Astrocyte (in vitro differentiated cells and primary cell): ENCODE measurements at regions not wholly inside any gene's neighbourhood (a gene's known extent, or its start where the extent isn't known, plus 50 kb on each side); places are given as distances from the start of the nearest gene placed in this dataset.

ENCODE experiments used
- DNase-seq: peaks from one replicate; pipeline ENCODE4 v3.0.0-alpha.2; 2010; ENCODE audit warnings: low read depth
- FAIRE-seq: peaks from 2 replicates; lab custom pipeline; 2011; peaks lifted over from hg19 to GRCh38; lab: Jason Lieb, UNC
- H2AFZ ChIP-seq: 2 replicates; pipeline ENCODE4 v1.6.0; 2012; ENCODE audit warnings: low read depth, low read length, inconsistent platforms
- H3K27ac ChIP-seq: 2 replicates; pipeline ENCODE4 v1.5.1; 2011; ENCODE audit warnings: low read depth, low read length, inconsistent platforms
- H3K27me3 ChIP-seq: 2 replicates; pipeline ENCODE4 v1.6.0; 2011; ENCODE audit warnings: low read length, inconsistent platforms; ENCODE audit not compliant: insufficient read depth
- H3K36me3 ChIP-seq: 2 replicates; pipeline ENCODE4 v1.5.1; 2011; ENCODE audit warnings: low read length, inconsistent platforms; ENCODE audit not compliant: insufficient read depth
- H3K4me1 ChIP-seq: 2 replicates; pipeline ENCODE4 v1.5.1; 2011; ENCODE audit warnings: low read length, inconsistent platforms; ENCODE audit not compliant: insufficient read depth
- H3K4me2 ChIP-seq: 2 replicates; pipeline ENCODE4 v1.6.0; 2012; ENCODE audit warnings: low read length, inconsistent platforms
- H3K4me3 ChIP-seq: 2 replicates; pipeline ENCODE4 v1.5.1; 2011; ENCODE audit warnings: low read depth, mild to moderate bottlenecking, low read length, inconsistent platforms; ENCODE audit not compliant: insufficient read depth
- H3K79me2 ChIP-seq: 2 replicates; pipeline ENCODE4 v1.6.0; 2012; ENCODE audit warnings: mild to moderate bottlenecking, low read length, inconsistent platforms; ENCODE audit not compliant: insufficient read depth
- H3K9ac ChIP-seq: 2 replicates; pipeline ENCODE4 v1.6.0; 2012; ENCODE audit warnings: mild to moderate bottlenecking, low read length, inconsistent platforms
- H3K9me3 ChIP-seq: 2 replicates; pipeline ENCODE4 v1.5.1; 2012; ENCODE audit warnings: low read depth, mild to moderate bottlenecking, low read length, inconsistent platforms; ENCODE audit not compliant: insufficient read depth
- H4K20me1 ChIP-seq: 2 replicates; pipeline ENCODE4 v1.6.0; 2012; ENCODE audit warnings: low read length, inconsistent platforms; ENCODE audit not compliant: insufficient read depth
- H3K27ac Mint-ChIP-seq: one replicate; pipeline ENCODE4 v1.8.0; 2021; ENCODE audit warnings: mild to moderate bottlenecking, mixed read lengths; ENCODE audit not compliant: unreplicated experiment
- H3K27me3 Mint-ChIP-seq: one replicate; pipeline ENCODE4 v1.8.0; 2021; ENCODE audit warnings: low read depth, mixed read lengths; ENCODE audit not compliant: unreplicated experiment
- H3K36me3 Mint-ChIP-seq: one replicate; pipeline ENCODE4 v1.8.0; 2021; ENCODE audit warnings: low read depth, mixed read lengths; ENCODE audit not compliant: unreplicated experiment
- H3K4me1 Mint-ChIP-seq: one replicate; pipeline ENCODE4 v1.8.0; 2021; ENCODE audit warnings: low read depth, mixed read lengths; ENCODE audit not compliant: unreplicated experiment
- H3K4me3 Mint-ChIP-seq: one replicate; pipeline ENCODE4 v1.8.0; 2021; ENCODE audit warnings: mild to moderate bottlenecking, moderate library complexity, mixed read lengths; ENCODE audit not compliant: unreplicated experiment
- H3K9me3 Mint-ChIP-seq: one replicate; pipeline ENCODE4 v1.8.0; 2021; ENCODE audit warnings: mild to moderate bottlenecking, mixed read lengths; ENCODE audit not compliant: unreplicated experiment
- CTCF ChIP-seq: IDR thresholded peaks from 2 replicates; pipeline ENCODE4 v1.5.1; 2011; ENCODE audit warnings: low read depth, mild to moderate bottlenecking, inconsistent platforms, low read length, moderate library complexity; ENCODE audit not compliant: insufficient read depth
- EZH2 ChIP-seq: IDR thresholded peaks from 2 replicates; pipeline ENCODE4 v1.6.1; 2012; ENCODE audit warnings: mild to moderate bottlenecking, low read length, inconsistent platforms; ENCODE audit not compliant: insufficient read depth

- no peaks in the 10 kb centered on the region for H3K36me3 Mint-ChIP-seq
- Histone ChIP-seq H3K4me3 (no peak overlapping the region), H3K9me3 (no peaks in the 10 kb centered on the region), H3K27me3 (no peaks in the 10 kb centered on the region), H2AFZ (no peak overlapping the region), H3K27ac (no peak overlapping the region), H3K4me1 (no peaks in the 10 kb centered on the region), H3K4me2 (no peak overlapping the region), H3K79me2 (no peaks in the 10 kb centered on the region), H3K9ac (no peak overlapping the region), H4K20me1 (no peaks in the 10 kb centered on the region), H3K36me3 (no peaks in the 10 kb centered on the region)
- DNase-seq (no peak), FAIRE-seq (no peak)
- no peak overlapping the region for H3K27ac Mint-ChIP-seq
- no peaks in the 10 kb centered on the region for H3K9me3 Mint-ChIP-seq
- H3K4me3 Mint-ChIP-seq = no peak overlapping the region
- H3K27me3 Mint-ChIP-seq = no peaks in the 10 kb centered on the region
- H3K4me1 Mint-ChIP-seq = peaks cover 13% of the 10 kb centered on the region
- TF ChIP-seq EZH2 (no peak), CTCF (no peak)
These were observed 664.4 kb downstream of the DSC3 start for GRCh38 chr18:30378097-30378496.

- TF ChIP-seq CTCF = no peak
- no peak for TF ChIP-seq EZH2
- no peaks in the 10 kb centered on the region for H3K36me3 ChIP-seq
- no peaks in the 10 kb centered on the region for H3K9me3 ChIP-seq
- Mint-ChIP-seq H3K9me3 (no peaks in the 10 kb centered on the region), H3K4me3 (no peak overlapping the region), H3K4me1 (peaks cover 8% of the 10 kb centered on the region), H3K27ac (no peak overlapping the region), H3K27me3 (no peaks in the 10 kb centered on the region), H3K36me3 (no peaks in the 10 kb centered on the region)
- no peak overlapping the region for H2AFZ ChIP-seq
- H3K79me2 ChIP-seq = no peaks in the 10 kb centered on the region
- DNase-seq (no peak), FAIRE-seq (no peak)
- no peaks in the 10 kb centered on the region for H3K27me3 ChIP-seq
- H3K27ac ChIP-seq = no peak overlapping the region
- no peak overlapping the region for H3K9ac ChIP-seq
- H4K20me1 ChIP-seq = no peaks in the 10 kb centered on the region
- H3K4me2 ChIP-seq = no peak overlapping the region
- no peaks in the 10 kb centered on the region for H3K4me1 ChIP-seq
- H3K4me3 ChIP-seq = no peak overlapping the region
These were observed 666.0 kb downstream of the DSC3 start for GRCh38 chr18:30376515-30376914.

GRCh38 chr18:30361864-30362540 is 680.5 kb downstream of the DSC3 start:
- Histone ChIP-seq H3K27me3 (no peaks in the 10 kb centered on the region), H3K27ac (no peak overlapping the region), H3K4me2 (no peak overlapping the region), H4K20me1 (no peaks in the 10 kb centered on the region), H3K4me3 (no peak overlapping the region), H3K9me3 (no peaks in the 10 kb centered on the region), H3K36me3 (no peaks in the 10 kb centered on the region), H3K9ac (no peak overlapping the region), H3K4me1 (no peaks in the 10 kb centered on the region), H3K79me2 (no peaks in the 10 kb centered on the region), H2AFZ (no peak overlapping the region)
- H3K27me3 Mint-ChIP-seq = no peaks in the 10 kb centered on the region
- no peak for DNase-seq
- no peaks in the 10 kb centered on the region for H3K36me3 Mint-ChIP-seq
- no peak overlapping the region for H3K4me3 Mint-ChIP-seq
- H3K27ac Mint-ChIP-seq = no peak overlapping the region
- FAIRE-seq = no peak
- H3K4me1 Mint-ChIP-seq = peaks cover 15% of the 10 kb centered on the region
- no peaks in the 10 kb centered on the region for H3K9me3 Mint-ChIP-seq
- no peak for TF ChIP-seq EZH2
- TF ChIP-seq CTCF = no peak
